K562 (cell line): ENCODE measurements at regions not wholly inside any gene's neighbourhood (a gene's known extent, or its start where the extent isn't known, plus 50 kb on each side); places are given as distances from the start of the nearest gene placed in this dataset.

Experiments used
- ATAC-seq: fragments of 200-7000 bp; cut with Tn5 transposase; 3 replicates; pipeline ENCODE4 v1.9.1; 2020; ENCODE audit warnings: moderate library complexity
- BruUV-seq: library from RNA; stranded (reverse); fragments of 400-500 nt; replicated peaks from 2 replicates; lab custom pipeline; 2021; lab: Mats Ljungman, UMichigan
- CTCF ChIA-PET: fragments of 300-600 bp; formaldehyde crosslinking; extraction: SDS; loops from one replicate; lab custom pipeline; 2021; ENCODE audit warnings: low intra/inter-chr PET ratio; lab: Yijun Ruan, JAX
- POLR2A ChIA-PET: fragments of 300-600, 350-650 bp; sonication (Branson Sonifier 250); formaldehyde crosslinking; extraction: SDS; loops from one replicate; lab custom pipeline; 2021; ENCODE audit warnings: antibody characterized with exemption, inconsistent platforms; lab: Yijun Ruan, JAX
- DNase-seq, 4 experiments: peaks; one replicate each; pipeline versions ENCODE4 v3.0.0 to v3.0.0-alpha.2; 2011 to 2018; ENCODE audit warnings: low spot score in 3 of 4, mixed read lengths in 3 of 4; ENCODE audit errors: extremely low read depth in 1 of 4
- FAIRE-seq: peaks from 2 replicates; lab custom pipeline; 2011; peaks lifted over from hg19 to GRCh38; lab: Jason Lieb, UNC
- H2AFZ ChIP-seq: 2 replicates; pipeline ENCODE4 v1.6.0; 2011; ENCODE audit warnings: low read depth, low read length, control low read depth, inconsistent platforms
- H3K27ac ChIP-seq: fragments of 200-600 bp; 3 replicates; pipeline ENCODE4 v1.8.0; 2011; ENCODE audit warnings: low read depth, mild to moderate bottlenecking, control low read depth, inconsistent platforms, low read length, moderate library complexity, mixed read lengths; ENCODE audit errors: extremely low read depth
- H3K27me3 ChIP-seq, 2 experiments: fragments of 300-600 bp in 1 of 2; 2 replicates in 1 of 2; 3 replicates in 1 of 2; pipeline versions ENCODE4 v1.6.0 to v1.8.0; 2011; ENCODE audit warnings: inconsistent platforms in 2 of 2, low read length in 2 of 2, mild to moderate bottlenecking in 1 of 2, mixed read lengths in 1 of 2, moderate library complexity in 1 of 2; ENCODE audit not compliant: control insufficient read depth in 2 of 2, insufficient read depth in 2 of 2
- H3K36me3 ChIP-seq: fragments of 300-600 bp; 3 replicates; pipeline ENCODE4 v1.8.0; 2011; ENCODE audit warnings: mild to moderate bottlenecking, low read length, inconsistent platforms; ENCODE audit not compliant: control insufficient read depth, insufficient read depth
- H3K4me1 ChIP-seq, 2 experiments: fragments of 200-600 bp in 1 of 2; replicated peaks in 1 of 2; 2 replicates in 1 of 2; 3 replicates in 1 of 2; pipeline versions ENCODE4 v1.5.1 to v1.8.0; 2011; ENCODE audit warnings: inconsistent platforms in 2 of 2, low read length in 2 of 2, mild to moderate bottlenecking in 1 of 2, mixed read lengths in 1 of 2, moderate library complexity in 1 of 2; ENCODE audit not compliant: control insufficient read depth in 2 of 2, insufficient read depth in 2 of 2
- H3K4me2 ChIP-seq: 2 replicates; pipeline ENCODE4 v1.6.1; 2011; ENCODE audit warnings: low read length, control low read depth, inconsistent platforms, mixed read lengths; ENCODE audit not compliant: insufficient read depth
- H3K4me3 ChIP-seq: fragments of 200-600 bp; sonication (generic), shearing (Covaris generic); 2 replicates; pipeline ENCODE4 v1.5.1; 2016; ENCODE audit warnings: control low read depth, inconsistent platforms
- H3K79me2 ChIP-seq: fragments of 200-600 bp; 3 replicates; pipeline ENCODE4 v1.8.0; 2011; ENCODE audit warnings: low read length, inconsistent platforms; ENCODE audit not compliant: control insufficient read depth, insufficient read depth
- H3K9ac ChIP-seq, 2 experiments: 2 replicates each; pipeline versions ENCODE4 v1.6.0 to v1.6.1; 2011; ENCODE audit warnings: low read depth in 2 of 2, low read length in 2 of 2, control low read depth in 1 of 2, inconsistent platforms in 1 of 2, mild to moderate bottlenecking in 1 of 2, mixed read lengths in 1 of 2; ENCODE audit not compliant: insufficient read depth in 1 of 2
- H3K9me1 ChIP-seq: one replicate; pipeline ENCODE4 v1.6.0; 2011; ENCODE audit warnings: inconsistent platforms, mild to moderate bottlenecking, low read length, moderate library complexity; ENCODE audit not compliant: control insufficient read depth, insufficient read depth
- H3K9me3 ChIP-seq: replicated peaks from 2 replicates; pipeline ENCODE4 v1.5.1; 2011; ENCODE audit warnings: low read depth, low read length, inconsistent platforms; ENCODE audit not compliant: control insufficient read depth, insufficient read depth
- H4K20me1 ChIP-seq: replicated peaks from 2 replicates; pipeline ENCODE4 v1.6.1; 2011; ENCODE audit warnings: low read length, inconsistent platforms, mixed read lengths; ENCODE audit not compliant: control insufficient read depth, insufficient read depth
- CHCHD3 ChIP-seq: fragments of 250-450 bp; sonication (Bioruptor Pico); IDR thresholded peaks from 2 replicates; pipeline ENCODE4 v2.1.2; 2022; ENCODE audit warnings: mild to moderate bottlenecking
- DIDO1 ChIP-seq: fragments of 450-650 bp; IDR thresholded peaks from 2 replicates; pipeline ENCODE4 v1.6.1; 2016; ENCODE audit warnings: low read depth, missing biosample characterization, missing genetic modification characterization
- EZH2 ChIP-seq: IDR thresholded peaks from 2 replicates; pipeline ENCODE4 v1.6.1; 2012; ENCODE audit warnings: low read depth, mild to moderate bottlenecking, inconsistent platforms, low read length, borderline replicate concordance
- GATA2 ChIP-seq: sonication (generic); formaldehyde crosslinking; IDR thresholded peaks from 2 replicates; pipeline ENCODE4 v1.4.0; 2020; ENCODE audit warnings: mild to moderate bottlenecking, missing genetic modification reagents
- GTF2E2 ChIP-seq: fragments of 200-800 bp; sonication (Bioruptor generic); IDR thresholded peaks from 2 replicates; pipeline ENCODE4 v1.6.1; 2016; ENCODE audit warnings: missing genetic modification characterization, missing compliant biosample characterization
- HDAC2 ChIP-seq: fragments of 450-650 bp; IDR thresholded peaks from 2 replicates; pipeline ENCODE4 v1.6.1; 2016; ENCODE audit warnings: mild to moderate bottlenecking
- HNRNPK ChIP-seq: fragments of 200-400 bp; formaldehyde crosslinking; IDR thresholded peaks from one replicate; pipeline ENCODE4 v1.6.1; 2018; ENCODE audit warnings: mild to moderate bottlenecking, low read depth, low read length; ENCODE audit not compliant: poor library complexity, severe bottlenecking
- KAT8 ChIP-seq: fragments of 450-650 bp; IDR thresholded peaks from 2 replicates; pipeline ENCODE4 v1.6.1; 2016; ENCODE audit warnings: low read depth, mild to moderate bottlenecking
- MAFF ChIP-seq: IDR thresholded peaks from 2 replicates; pipeline ENCODE4 v1.6.1; 2012; ENCODE audit warnings: low read length, improper control_type of control experiment
- PCBP2 ChIP-seq: fragments of 200-400 bp; formaldehyde crosslinking; IDR thresholded peaks from 2 replicates; pipeline ENCODE4 v1.6.1; 2018; ENCODE audit warnings: low read length, low read depth, mild to moderate bottlenecking, moderate library complexity; ENCODE audit not compliant: poor library complexity, severe bottlenecking
- PML ChIP-seq: IDR thresholded peaks from 2 replicates; pipeline ENCODE4 v1.6.1; 2012; ENCODE audit warnings: low read length, inconsistent platforms
- PRPF4 ChIP-seq: fragments of 200-400 bp; formaldehyde crosslinking; IDR thresholded peaks from one replicate; pipeline ENCODE4 v1.6.1; 2017; ENCODE audit warnings: low read length, low read depth, mild to moderate bottlenecking; ENCODE audit not compliant: insufficient read depth, poor library complexity, severe bottlenecking
- SNAPC5 ChIP-seq: fragments of 250-450 bp; sonication (Bioruptor Pico); IDR thresholded peaks from 2 replicates; pipeline ENCODE4 v1.8.0; 2021; ENCODE audit warnings: moderate library complexity, mild to moderate bottlenecking, inconsistent platforms
- SP2 ChIP-seq: IDR thresholded peaks from 2 replicates; pipeline ENCODE4 v1.6.1; 2011; ENCODE audit warnings: mild to moderate bottlenecking, low read depth, low read length, moderate library complexity; ENCODE audit not compliant: poor library complexity, severe bottlenecking; ENCODE audit errors: extremely low read depth
- TRIM28 ChIP-seq: fragments of 450-650 bp; IDR thresholded peaks from 2 replicates; pipeline ENCODE4 v1.6.1; 2017
- ZBTB7A ChIP-seq: IDR thresholded peaks from 2 replicates; pipeline ENCODE4 v1.6.1; 2011; ENCODE audit warnings: low read depth, mild to moderate bottlenecking, low read length, moderate library complexity, borderline replicate concordance; ENCODE audit not compliant: control insufficient read depth
- ZFP30 ChIP-seq: fragments of 250-450 bp; sonication (Bioruptor Pico); IDR thresholded peaks from 2 replicates; pipeline ENCODE4 v1.8.0; 2022; ENCODE audit warnings: moderate library complexity, mild to moderate bottlenecking, inconsistent platforms, borderline replicate concordance
- ZFX ChIP-seq: sonication (generic); formaldehyde crosslinking; IDR thresholded peaks from 2 replicates; pipeline ENCODE4 v1.8.0; 2022; ENCODE audit warnings: mild to moderate bottlenecking, missing genetic modification reagents, moderate library complexity
- ZNF444 ChIP-seq: fragments of 250-450 bp; sonication (Bioruptor Pico); IDR thresholded peaks from 2 replicates; pipeline ENCODE4 v1.4.0; 2020; ENCODE audit warnings: mild to moderate bottlenecking, moderate library complexity
- WGBS: fragments of 100-300 bp; shearing (Covaris generic); methylation state at CpG from one replicate; pipeline ENCODE4 v1.1.6; 2016; ENCODE audit warnings: low coverage, mixed read lengths; ENCODE audit not compliant: insufficient coverage; ENCODE audit errors: missing lambda C conversion rate; 5-methylcytosine and 5-hydroxymethylcytosine counted together
- in situ Hi-C: fragments of 300-500 bp; cut with MboI; formaldehyde crosslinking; loops from 4 replicates; pipeline ENCODE4 v1.15.0; 2018; ENCODE audit warnings: inconsistent platforms, mixed read lengths
- intact Hi-C: fragments of 100-400 bp; cut with micrococcal nuclease; formaldehyde crosslinking; loops from 2 replicates; pipeline ENCODE4 v1.14.2; 2022
- TF ChIP-seq, protein P1 (sequence below): fragments of 250-450 bp; sonication (Bioruptor Pico); IDR thresholded peaks from 2 replicates; pipeline ENCODE4 v1.8.0; 2021; ENCODE audit warnings: mild to moderate bottlenecking, moderate library complexity
- TF ChIP-seq, protein P2 (sequence below): sonication (generic); formaldehyde crosslinking; IDR thresholded peaks from 2 replicates; pipeline ENCODE4 v1.8.1; 2023; ENCODE audit warnings: mild to moderate bottlenecking, missing genetic modification reagents

GRCh38 chr13:111854403-111854802 is 212.5 kb upstream of the SOX1 start (continued):
- no peak for TF ChIP-seq ZFX (CRISPR knock-in tag)
- no peak for TF ChIP-seq SNAPC5 (CRISPR knock-in tag)
- TF ChIP-seq ZBTB7A: no peak
- TF ChIP-seq GATA2: no peak
- TF ChIP-seq PML: no peak

- Histone ChIP-seq H3K4me3 (no peak overlapping the region), H4K20me1 (no peaks in the 10 kb centered on the region), H3K9me3 (no peaks in the 10 kb centered on the region), H3K36me3 (no peaks in the 10 kb centered on the region), H3K79me2 (no peaks in the 10 kb centered on the region), H3K9ac (no peak overlapping the region), H3K4me2 (no peak overlapping the region), H3K9me1 (no peaks in the 10 kb centered on the region), H2AFZ (no peak overlapping the region), H3K4me1 (no peaks in the 10 kb centered on the region), H3K27me3 (peaks cover 0 to 11% of the 10 kb centered on the region in 2 experiments; a peak in 1 of 5 replicates), H3K27ac (no peak overlapping the region)
- ChIA-PET POLR2A (no interaction called here), CTCF (no interaction called here)
- ATAC-seq: no peak
- in situ Hi-C loops: no loop called here
- TF ChIP-seq, protein P1, sequence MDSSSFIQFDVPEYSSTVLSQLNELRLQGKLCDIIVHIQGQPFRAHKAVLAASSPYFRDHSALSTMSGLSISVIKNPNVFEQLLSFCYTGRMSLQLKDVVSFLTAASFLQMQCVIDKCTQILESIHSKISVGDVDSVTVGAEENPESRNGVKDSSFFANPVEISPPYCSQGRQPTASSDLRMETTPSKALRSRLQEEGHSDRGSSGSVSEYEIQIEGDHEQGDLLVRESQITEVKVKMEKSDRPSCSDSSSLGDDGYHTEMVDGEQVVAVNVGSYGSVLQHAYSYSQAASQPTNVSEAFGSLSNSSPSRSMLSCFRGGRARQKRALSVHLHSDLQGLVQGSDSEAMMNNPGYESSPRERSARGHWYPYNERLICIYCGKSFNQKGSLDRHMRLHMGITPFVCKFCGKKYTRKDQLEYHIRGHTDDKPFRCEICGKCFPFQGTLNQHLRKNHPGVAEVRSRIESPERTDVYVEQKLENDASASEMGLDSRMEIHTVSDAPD: no peak
- TF ChIP-seq ZNF444 (CRISPR knock-in tag): no peak
- no peak for TF ChIP-seq PCBP2
- TF ChIP-seq HNRNPK: no peak
- no peak for TF ChIP-seq CHCHD3 (CRISPR knock-in tag)
- TF ChIP-seq HDAC2: no peak
- TF ChIP-seq, protein P2, sequence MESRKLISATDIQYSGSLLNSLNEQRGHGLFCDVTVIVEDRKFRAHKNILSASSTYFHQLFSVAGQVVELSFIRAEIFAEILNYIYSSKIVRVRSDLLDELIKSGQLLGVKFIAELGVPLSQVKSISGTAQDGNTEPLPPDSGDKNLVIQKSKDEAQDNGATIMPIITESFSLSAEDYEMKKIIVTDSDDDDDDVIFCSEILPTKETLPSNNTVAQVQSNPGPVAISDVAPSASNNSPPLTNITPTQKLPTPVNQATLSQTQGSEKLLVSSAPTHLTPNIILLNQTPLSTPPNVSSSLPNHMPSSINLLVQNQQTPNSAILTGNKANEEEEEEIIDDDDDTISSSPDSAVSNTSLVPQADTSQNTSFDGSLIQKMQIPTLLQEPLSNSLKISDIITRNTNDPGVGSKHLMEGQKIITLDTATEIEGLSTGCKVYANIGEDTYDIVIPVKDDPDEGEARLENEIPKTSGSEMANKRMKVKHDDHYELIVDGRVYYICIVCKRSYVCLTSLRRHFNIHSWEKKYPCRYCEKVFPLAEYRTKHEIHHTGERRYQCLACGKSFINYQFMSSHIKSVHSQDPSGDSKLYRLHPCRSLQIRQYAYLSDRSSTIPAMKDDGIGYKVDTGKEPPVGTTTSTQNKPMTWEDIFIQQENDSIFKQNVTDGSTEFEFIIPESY (CRISPR knock-in tag): no peak
- TF ChIP-seq MAFF: no peak
- TF ChIP-seq TRIM28: no peak
- no peak for TF ChIP-seq ZFP30 (CRISPR knock-in tag)
- TF ChIP-seq DIDO1 (tag): no peak
- TF ChIP-seq SP2: no peak
- TF ChIP-seq KAT8: no peak
- no peak for TF ChIP-seq EZH2
- TF ChIP-seq GTF2E2 (tag): no peak
- TF ChIP-seq PRPF4: no peak
- no TSS peak for BruUV-seq
- intact Hi-C loops: no loop called here
- 0% methylated on average over 7 of the region's 8 CpGs for WGBS
- no peak for DNase-seq
- no peak for FAIRE-seq
These were observed 211.8 kb upstream of the SOX1 start for GRCh38 chr13:111855191-111855590.
